Astrocyte (in vitro differentiated cells and primary cell): ENCODE measurements at regions not wholly inside any gene's neighbourhood (a gene's known extent, or its start where the extent isn't known, plus 50 kb on each side); places are given as distances from the start of the nearest gene placed in this dataset.

Source experiments
- DNase-seq: peaks from one replicate; pipeline ENCODE4 v3.0.0-alpha.2; 2010; ENCODE audit warnings: low read depth
- FAIRE-seq: peaks from 2 replicates; lab custom pipeline; 2011; peaks lifted over from hg19 to GRCh38; lab: Jason Lieb, UNC
- H2AFZ ChIP-seq: 2 replicates; pipeline ENCODE4 v1.6.0; 2012; ENCODE audit warnings: low read depth, low read length, inconsistent platforms
- H3K27ac ChIP-seq: 2 replicates; pipeline ENCODE4 v1.5.1; 2011; ENCODE audit warnings: low read depth, low read length, inconsistent platforms
- H3K27me3 ChIP-seq: 2 replicates; pipeline ENCODE4 v1.6.0; 2011; ENCODE audit warnings: low read length, inconsistent platforms; ENCODE audit not compliant: insufficient read depth
- H3K36me3 ChIP-seq: 2 replicates; pipeline ENCODE4 v1.5.1; 2011; ENCODE audit warnings: low read length, inconsistent platforms; ENCODE audit not compliant: insufficient read depth
- H3K4me1 ChIP-seq: 2 replicates; pipeline ENCODE4 v1.5.1; 2011; ENCODE audit warnings: low read length, inconsistent platforms; ENCODE audit not compliant: insufficient read depth
- H3K4me2 ChIP-seq: 2 replicates; pipeline ENCODE4 v1.6.0; 2012; ENCODE audit warnings: low read length, inconsistent platforms
- H3K4me3 ChIP-seq: 2 replicates; pipeline ENCODE4 v1.5.1; 2011; ENCODE audit warnings: low read depth, mild to moderate bottlenecking, low read length, inconsistent platforms; ENCODE audit not compliant: insufficient read depth
- H3K79me2 ChIP-seq: 2 replicates; pipeline ENCODE4 v1.6.0; 2012; ENCODE audit warnings: mild to moderate bottlenecking, low read length, inconsistent platforms; ENCODE audit not compliant: insufficient read depth
- H3K9ac ChIP-seq: 2 replicates; pipeline ENCODE4 v1.6.0; 2012; ENCODE audit warnings: mild to moderate bottlenecking, low read length, inconsistent platforms
- H3K9me3 ChIP-seq: 2 replicates; pipeline ENCODE4 v1.5.1; 2012; ENCODE audit warnings: low read depth, mild to moderate bottlenecking, low read length, inconsistent platforms; ENCODE audit not compliant: insufficient read depth
- H4K20me1 ChIP-seq: 2 replicates; pipeline ENCODE4 v1.6.0; 2012; ENCODE audit warnings: low read length, inconsistent platforms; ENCODE audit not compliant: insufficient read depth
- H3K27ac Mint-ChIP-seq: one replicate; pipeline ENCODE4 v1.8.0; 2021; ENCODE audit warnings: mild to moderate bottlenecking, mixed read lengths; ENCODE audit not compliant: unreplicated experiment
- H3K27me3 Mint-ChIP-seq: one replicate; pipeline ENCODE4 v1.8.0; 2021; ENCODE audit warnings: low read depth, mixed read lengths; ENCODE audit not compliant: unreplicated experiment
- H3K36me3 Mint-ChIP-seq: one replicate; pipeline ENCODE4 v1.8.0; 2021; ENCODE audit warnings: low read depth, mixed read lengths; ENCODE audit not compliant: unreplicated experiment
- H3K4me1 Mint-ChIP-seq: one replicate; pipeline ENCODE4 v1.8.0; 2021; ENCODE audit warnings: low read depth, mixed read lengths; ENCODE audit not compliant: unreplicated experiment
- H3K4me3 Mint-ChIP-seq: one replicate; pipeline ENCODE4 v1.8.0; 2021; ENCODE audit warnings: mild to moderate bottlenecking, moderate library complexity, mixed read lengths; ENCODE audit not compliant: unreplicated experiment
- H3K9me3 Mint-ChIP-seq: one replicate; pipeline ENCODE4 v1.8.0; 2021; ENCODE audit warnings: mild to moderate bottlenecking, mixed read lengths; ENCODE audit not compliant: unreplicated experiment
- EZH2 ChIP-seq: IDR thresholded peaks from 2 replicates; pipeline ENCODE4 v1.6.1; 2012; ENCODE audit warnings: mild to moderate bottlenecking, low read length, inconsistent platforms; ENCODE audit not compliant: insufficient read depth
- TF ChIP-seq, protein P1 (sequence below): IDR thresholded peaks from 2 replicates; pipeline ENCODE4 v1.5.1; 2011; ENCODE audit warnings: low read depth, mild to moderate bottlenecking, inconsistent platforms, low read length, moderate library complexity; ENCODE audit not compliant: insufficient read depth

DNA sequence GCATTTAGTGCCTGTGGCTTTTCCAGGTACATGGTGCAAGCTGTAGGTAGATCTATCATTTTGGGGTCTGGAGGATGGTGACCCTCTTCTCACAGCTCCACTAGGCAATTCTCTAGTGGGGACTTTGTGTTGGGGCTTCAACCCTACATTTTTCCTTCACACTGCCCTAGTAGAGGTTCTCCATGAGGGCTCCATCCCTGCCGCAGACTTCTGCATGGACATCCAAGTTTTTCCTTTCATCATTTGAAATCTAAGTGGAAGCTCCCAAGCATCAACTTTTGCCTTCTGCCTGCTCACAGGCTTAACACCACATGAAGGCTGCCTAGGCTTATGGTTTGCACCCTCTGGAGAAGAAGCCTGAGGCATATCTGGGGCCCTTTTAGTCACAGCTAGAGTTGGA is 492.7 kb downstream of the PIK3C3 start:
- peaks cover 31% of the 10 kb centered on the region for H3K4me1 Mint-ChIP-seq
- FAIRE-seq (no peak), DNase-seq (no peak)
- H3K27me3 Mint-ChIP-seq, result no peaks in the 10 kb centered on the region
- Histone ChIP-seq H3K27ac (no peak overlapping the region), H4K20me1 (no peaks in the 10 kb centered on the region), H3K4me1 (no peaks in the 10 kb centered on the region), H3K9ac (no peak overlapping the region), H2AFZ (no peak overlapping the region), H3K4me3 (no peak overlapping the region), H3K9me3 (peaks cover 12% of the 10 kb centered on the region), H3K36me3 (no peaks in the 10 kb centered on the region), H3K79me2 (no peaks in the 10 kb centered on the region), H3K4me2 (no peak overlapping the region), H3K27me3 (peaks cover 2% of the 10 kb centered on the region)
- peaks cover 14% of the 10 kb centered on the region for H3K9me3 Mint-ChIP-seq
- H3K4me3 Mint-ChIP-seq, result no peak overlapping the region
- no peak overlapping the region for H3K27ac Mint-ChIP-seq
- H3K36me3 Mint-ChIP-seq, result no peaks in the 10 kb centered on the region
- TF ChIP-seq EZH2, result no peak
- TF ChIP-seq, protein P1, sequence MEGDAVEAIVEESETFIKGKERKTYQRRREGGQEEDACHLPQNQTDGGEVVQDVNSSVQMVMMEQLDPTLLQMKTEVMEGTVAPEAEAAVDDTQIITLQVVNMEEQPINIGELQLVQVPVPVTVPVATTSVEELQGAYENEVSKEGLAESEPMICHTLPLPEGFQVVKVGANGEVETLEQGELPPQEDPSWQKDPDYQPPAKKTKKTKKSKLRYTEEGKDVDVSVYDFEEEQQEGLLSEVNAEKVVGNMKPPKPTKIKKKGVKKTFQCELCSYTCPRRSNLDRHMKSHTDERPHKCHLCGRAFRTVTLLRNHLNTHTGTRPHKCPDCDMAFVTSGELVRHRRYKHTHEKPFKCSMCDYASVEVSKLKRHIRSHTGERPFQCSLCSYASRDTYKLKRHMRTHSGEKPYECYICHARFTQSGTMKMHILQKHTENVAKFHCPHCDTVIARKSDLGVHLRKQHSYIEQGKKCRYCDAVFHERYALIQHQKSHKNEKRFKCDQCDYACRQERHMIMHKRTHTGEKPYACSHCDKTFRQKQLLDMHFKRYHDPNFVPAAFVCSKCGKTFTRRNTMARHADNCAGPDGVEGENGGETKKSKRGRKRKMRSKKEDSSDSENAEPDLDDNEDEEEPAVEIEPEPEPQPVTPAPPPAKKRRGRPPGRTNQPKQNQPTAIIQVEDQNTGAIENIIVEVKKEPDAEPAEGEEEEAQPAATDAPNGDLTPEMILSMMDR, result no peak

DNA sequence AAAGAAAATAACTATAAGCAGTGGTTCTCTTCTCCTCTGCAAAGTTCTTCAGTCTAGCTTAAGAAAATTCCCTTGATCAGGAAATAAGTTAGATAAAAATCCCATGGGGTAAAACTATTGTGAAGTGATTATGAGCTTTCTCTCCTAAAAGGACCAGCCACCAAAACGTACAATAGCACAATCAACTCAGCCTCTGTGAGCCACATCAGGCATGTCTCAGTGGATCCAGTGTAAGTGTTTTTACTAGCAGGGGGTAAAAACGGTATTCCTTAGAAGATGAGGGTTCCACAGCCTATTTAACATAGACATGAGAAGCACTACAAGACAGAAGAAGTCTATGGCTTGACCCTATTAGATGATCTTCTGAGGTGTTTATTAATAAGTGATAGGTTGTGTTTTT is 503.2 kb downstream of the PIK3C3 start:
- H3K4me3 ChIP-seq, result no peak overlapping the region
- no peaks in the 10 kb centered on the region for H3K4me1 ChIP-seq
- H4K20me1 ChIP-seq, result no peaks in the 10 kb centered on the region
- Mint-ChIP-seq H3K4me1 (no peaks in the 10 kb centered on the region), H3K4me3 (no peak overlapping the region), H3K9me3 (peaks cover 3% of the 10 kb centered on the region), H3K27me3 (no peaks in the 10 kb centered on the region), H3K27ac (no peak overlapping the region), H3K36me3 (no peaks in the 10 kb centered on the region)
- no peaks in the 10 kb centered on the region for H3K36me3 ChIP-seq
- no peak overlapping the region for H2AFZ ChIP-seq
- H3K79me2 ChIP-seq, result no peaks in the 10 kb centered on the region
- no peak overlapping the region for H3K9ac ChIP-seq
- no peak overlapping the region for H3K4me2 ChIP-seq
- DNase-seq, result no peak
- H3K9me3 ChIP-seq, result no peaks in the 10 kb centered on the region
- no peaks in the 10 kb centered on the region for H3K27me3 ChIP-seq
- H3K27ac ChIP-seq, result no peak overlapping the region
- TF ChIP-seq, protein P1, result no peak
- no peak for FAIRE-seq

DNA sequence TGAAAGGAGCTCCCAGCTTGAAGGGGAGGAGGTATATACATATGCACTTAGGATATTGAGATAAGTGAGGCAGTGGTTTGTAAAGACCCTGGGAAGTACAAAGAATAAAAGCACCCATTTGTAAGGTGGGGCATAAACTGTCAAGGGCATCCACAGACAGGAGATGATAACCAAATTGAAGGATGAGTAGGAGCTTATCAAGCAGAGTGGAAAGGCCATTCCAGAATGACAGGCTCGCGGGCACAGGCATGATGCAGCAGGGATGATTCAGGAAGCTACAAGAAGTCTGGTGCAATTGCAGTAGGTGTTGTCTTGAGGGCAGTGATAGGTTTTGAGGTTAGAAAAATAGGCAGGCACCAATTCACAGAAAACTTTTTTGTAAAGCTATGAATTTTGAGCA is 504.8 kb downstream of the PIK3C3 start:
- Histone ChIP-seq H4K20me1 (no peaks in the 10 kb centered on the region), H3K4me1 (no peaks in the 10 kb centered on the region), H3K36me3 (no peaks in the 10 kb centered on the region), H3K9me3 (no peaks in the 10 kb centered on the region), H2AFZ (no peak overlapping the region), H3K9ac (no peak overlapping the region), H3K4me2 (no peak overlapping the region), H3K27ac (no peak overlapping the region), H3K27me3 (no peaks in the 10 kb centered on the region), H3K4me3 (no peak overlapping the region), H3K79me2 (no peaks in the 10 kb centered on the region)
- no peaks in the 10 kb centered on the region for H3K4me1 Mint-ChIP-seq
- DNase-seq (no peak), FAIRE-seq (no peak)
- no peak overlapping the region for H3K4me3 Mint-ChIP-seq
- no peaks in the 10 kb centered on the region for H3K36me3 Mint-ChIP-seq
- no peaks in the 10 kb centered on the region for H3K27me3 Mint-ChIP-seq
- no peak overlapping the region for H3K27ac Mint-ChIP-seq
- H3K9me3 Mint-ChIP-seq, result no peaks in the 10 kb centered on the region
- TF ChIP-seq, protein P1, result no peak
- TF ChIP-seq EZH2, result no peak
